RWPE2 (cell line): ENCODE measurements at regions not wholly inside any gene's neighbourhood (a gene's known extent, or its start where the extent isn't known, plus 50 kb on each side); places are given as distances from the start of the nearest gene placed in this dataset.

ENCODE experiments used
- ATAC-seq: fragments of 200-7000 bp; cut with Tn5 transposase; 3 replicates; pipeline ENCODE4 v1.9.1; 2021; ENCODE audit warnings: low read depth
- DNase-seq: peaks from one replicate; pipeline ENCODE4 v3.0.0-alpha.2; 2020; ENCODE audit warnings: low spot score
- H3K27ac ChIP-seq: fragments of 450-650 bp; 2 replicates; pipeline ENCODE4 v1.5.1; 2017; ENCODE audit warnings: mild to moderate bottlenecking; ENCODE audit not compliant: poor library complexity, severe bottlenecking
- H3K27me3 ChIP-seq: fragments of 250-450 bp; sonication (Bioruptor Pico); 2 replicates; pipeline ENCODE4 v1.5.1; 2021; ENCODE audit warnings: mild to moderate bottlenecking, moderate library complexity; ENCODE audit not compliant: insufficient read depth, poor library complexity, severe bottlenecking
- H3K36me3 ChIP-seq: fragments of 250-450 bp; sonication (Bioruptor Pico); 2 replicates; pipeline ENCODE4 v1.5.1; 2020; ENCODE audit warnings: low read depth, mild to moderate bottlenecking, moderate library complexity
- H3K4me1 ChIP-seq: fragments of 250-450 bp; sonication (Bioruptor Pico); 2 replicates; pipeline ENCODE4 v1.5.1; 2021; ENCODE audit warnings: mild to moderate bottlenecking, moderate library complexity; ENCODE audit not compliant: insufficient read depth, poor library complexity, severe bottlenecking
- H3K4me3 ChIP-seq: fragments of 250-450 bp; sonication (Bioruptor Pico); 2 replicates; pipeline ENCODE4 v1.5.1; 2021; ENCODE audit warnings: mild to moderate bottlenecking, moderate library complexity; ENCODE audit not compliant: severe bottlenecking
- H3K9me3 ChIP-seq: fragments of 250-450 bp; sonication (Bioruptor Pico); 2 replicates; pipeline ENCODE4 v1.5.1; 2021; ENCODE audit warnings: mild to moderate bottlenecking, moderate library complexity; ENCODE audit not compliant: severe bottlenecking
- TF ChIP-seq, protein P1 (sequence below): fragments of 450-650 bp; IDR thresholded peaks from one replicate; pipeline ENCODE4 v1.5.1; 2017; ENCODE audit warnings: mild to moderate bottlenecking, moderate library complexity; ENCODE audit not compliant: poor library complexity, severe bottlenecking

GRCh38 chr13:50711996-50712395, 131.5 kb downstream of the DLEU7 start:
- TF ChIP-seq, protein P1, sequence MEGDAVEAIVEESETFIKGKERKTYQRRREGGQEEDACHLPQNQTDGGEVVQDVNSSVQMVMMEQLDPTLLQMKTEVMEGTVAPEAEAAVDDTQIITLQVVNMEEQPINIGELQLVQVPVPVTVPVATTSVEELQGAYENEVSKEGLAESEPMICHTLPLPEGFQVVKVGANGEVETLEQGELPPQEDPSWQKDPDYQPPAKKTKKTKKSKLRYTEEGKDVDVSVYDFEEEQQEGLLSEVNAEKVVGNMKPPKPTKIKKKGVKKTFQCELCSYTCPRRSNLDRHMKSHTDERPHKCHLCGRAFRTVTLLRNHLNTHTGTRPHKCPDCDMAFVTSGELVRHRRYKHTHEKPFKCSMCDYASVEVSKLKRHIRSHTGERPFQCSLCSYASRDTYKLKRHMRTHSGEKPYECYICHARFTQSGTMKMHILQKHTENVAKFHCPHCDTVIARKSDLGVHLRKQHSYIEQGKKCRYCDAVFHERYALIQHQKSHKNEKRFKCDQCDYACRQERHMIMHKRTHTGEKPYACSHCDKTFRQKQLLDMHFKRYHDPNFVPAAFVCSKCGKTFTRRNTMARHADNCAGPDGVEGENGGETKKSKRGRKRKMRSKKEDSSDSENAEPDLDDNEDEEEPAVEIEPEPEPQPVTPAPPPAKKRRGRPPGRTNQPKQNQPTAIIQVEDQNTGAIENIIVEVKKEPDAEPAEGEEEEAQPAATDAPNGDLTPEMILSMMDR, result no peak
- ATAC-seq, result no peak
- DNase-seq, result no peak
- Histone ChIP-seq H3K4me1 (no peaks in the 10 kb centered on the region), H3K27me3 (no peaks in the 10 kb centered on the region), H3K36me3 (no peaks in the 10 kb centered on the region), H3K4me3 (no peak overlapping the region), H3K27ac (no peak overlapping the region), H3K9me3 (no peaks in the 10 kb centered on the region)

DNA sequence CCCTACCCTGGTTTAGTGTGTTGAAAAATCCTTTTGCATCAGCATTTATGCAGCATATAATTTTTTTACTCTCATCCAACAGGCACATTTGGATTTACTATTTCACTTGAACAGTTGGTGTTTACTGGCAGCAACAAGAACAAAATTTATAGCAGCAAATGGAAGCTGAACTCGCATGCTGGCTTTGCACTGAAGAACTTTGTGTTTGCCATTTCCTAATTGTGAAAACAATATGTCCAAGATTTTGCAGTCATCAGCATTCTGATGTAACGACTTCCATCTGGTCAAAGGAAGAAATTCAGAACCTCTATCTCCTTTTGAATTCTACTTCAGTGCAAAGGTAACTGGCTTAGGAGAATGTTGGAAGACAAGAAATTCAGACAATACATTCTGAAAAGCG, 131.0 kb downstream of the DLEU7 start:
- no peaks in the 10 kb centered on the region for H3K27me3 ChIP-seq
- no peaks in the 10 kb centered on the region for H3K4me1 ChIP-seq
- H3K27ac ChIP-seq, result no peak overlapping the region
- DNase-seq, result no peak
- H3K9me3 ChIP-seq, result no peaks in the 10 kb centered on the region
- no peaks in the 10 kb centered on the region for H3K36me3 ChIP-seq
- ATAC-seq, result no peak
- TF ChIP-seq, protein P1, result no peak
- no peak overlapping the region for H3K4me3 ChIP-seq

GRCh38 chr13:50712881-50713280, 130.6 kb downstream of the DLEU7 start:
- DNase-seq, result no peak
- no peak overlapping the region for H3K4me3 ChIP-seq
- no peaks in the 10 kb centered on the region for H3K27me3 ChIP-seq
- H3K4me1 ChIP-seq, result no peaks in the 10 kb centered on the region
- TF ChIP-seq, protein P1, result no peak
- no peaks in the 10 kb centered on the region for H3K36me3 ChIP-seq
- no peak for ATAC-seq
- no peak overlapping the region for H3K27ac ChIP-seq
- no peaks in the 10 kb centered on the region for H3K9me3 ChIP-seq

- Histone ChIP-seq H3K9me3 (no peaks in the 10 kb centered on the region), H3K27ac (no peak overlapping the region), H3K27me3 (no peaks in the 10 kb centered on the region), H3K4me1 (no peaks in the 10 kb centered on the region), H3K4me3 (no peak overlapping the region), H3K36me3 (no peaks in the 10 kb centered on the region)
- ATAC-seq (peak; percentile 74), DNase-seq (no peak)
- TF ChIP-seq, protein P1, result no peak
These were observed 129.8 kb downstream of the DLEU7 start for GRCh38 chr13:50713523-50714248.

GRCh38 chr13:50714891-50715290, 128.6 kb downstream of the DLEU7 start:
- TF ChIP-seq, protein P1, result no peak
- Histone ChIP-seq H3K4me3 (no peak overlapping the region), H3K4me1 (no peaks in the 10 kb centered on the region), H3K27ac (no peak overlapping the region), H3K9me3 (no peaks in the 10 kb centered on the region), H3K27me3 (no peaks in the 10 kb centered on the region), H3K36me3 (no peaks in the 10 kb centered on the region)
- ATAC-seq (no peak), DNase-seq (no peak)
